Hypothalamus (tissue), 51 donors: ENCODE measurements at regions not wholly inside any gene's neighbourhood (a gene's known extent, or its start where the extent isn't known, plus 50 kb on each side); places are given as distances from the start of the nearest gene placed in this dataset.

Source experiments
- DNase-seq, 51 donors: peaks; one replicate each; lab custom pipeline; 2025; lab: John Stamatoyannopoulos, UW

- no peak for DNase-seq
Measured at GRCh38 chr18:40993363-40993762, 961.7 kb upstream of the PIK3C3 start.

DNA sequence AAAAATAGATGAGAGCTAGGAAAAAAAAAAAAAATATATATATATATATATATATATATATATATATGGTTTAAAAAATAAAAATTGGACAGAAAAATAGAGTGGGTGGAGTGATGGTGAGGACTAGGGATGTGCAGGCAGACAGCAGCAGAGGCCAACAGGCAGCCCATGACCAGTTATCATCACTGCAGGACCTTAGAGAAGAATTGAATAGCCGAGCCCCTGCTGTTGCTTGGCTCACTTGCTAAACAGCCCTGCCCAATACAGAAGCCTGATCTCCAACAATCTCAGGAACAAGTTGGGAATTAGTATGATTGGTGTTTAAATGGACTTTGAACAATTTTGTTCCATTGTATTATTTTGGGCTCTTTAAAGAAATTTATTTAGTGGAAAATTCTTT, 967.5 kb upstream of the PIK3C3 start:
- DNase-seq: no peak

DNA sequence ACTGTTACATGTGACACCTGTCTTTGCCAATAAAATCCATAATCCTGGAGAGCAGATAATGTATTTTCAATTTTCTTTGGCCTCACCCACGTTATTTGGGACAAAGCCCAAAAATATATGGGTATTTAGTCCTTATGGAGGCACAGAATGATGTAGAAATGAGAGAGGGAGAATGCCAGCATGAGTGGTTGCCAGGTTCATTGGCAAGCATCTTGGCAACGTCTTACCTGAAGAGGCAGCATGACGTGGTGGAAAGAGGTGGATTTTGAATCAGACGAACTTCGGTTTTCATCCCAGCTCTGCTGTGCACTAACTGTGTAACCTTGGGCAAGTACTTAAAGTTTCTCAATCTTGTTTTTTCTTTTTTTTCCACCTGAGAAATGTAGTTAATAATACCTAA, 969.6 kb upstream of the PIK3C3 start:
- DNase-seq: no peak

- DNase-seq: no peak
Measured at GRCh38 chr18:40984856-40985255, 970.2 kb upstream of the PIK3C3 start.

DNA sequence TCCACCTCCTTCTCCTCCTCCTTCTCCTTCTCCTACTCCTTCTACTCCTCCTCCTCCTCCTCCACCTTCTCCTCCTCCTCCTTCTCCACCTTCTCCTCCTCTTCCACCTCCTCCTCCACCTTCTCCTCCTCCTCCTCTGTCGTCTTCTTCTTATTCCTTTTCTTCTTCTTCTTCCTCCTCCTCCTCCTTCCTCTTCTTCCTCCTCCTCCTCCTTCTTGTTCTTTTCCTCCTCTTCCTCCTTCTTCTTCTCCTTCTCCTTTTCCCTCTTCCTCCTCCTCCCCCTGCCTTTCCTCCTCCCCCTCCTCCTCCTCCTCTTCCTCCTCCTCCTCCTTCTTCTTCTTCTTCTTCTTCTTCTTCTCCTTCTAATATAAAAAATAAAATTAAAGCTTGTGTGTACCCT, 971.2 kb upstream of the PIK3C3 start:
- DNase-seq: no peak

- no peak for DNase-seq
Measured at GRCh38 chr18:40980171-40980570, 974.9 kb upstream of the PIK3C3 start.

DNA sequence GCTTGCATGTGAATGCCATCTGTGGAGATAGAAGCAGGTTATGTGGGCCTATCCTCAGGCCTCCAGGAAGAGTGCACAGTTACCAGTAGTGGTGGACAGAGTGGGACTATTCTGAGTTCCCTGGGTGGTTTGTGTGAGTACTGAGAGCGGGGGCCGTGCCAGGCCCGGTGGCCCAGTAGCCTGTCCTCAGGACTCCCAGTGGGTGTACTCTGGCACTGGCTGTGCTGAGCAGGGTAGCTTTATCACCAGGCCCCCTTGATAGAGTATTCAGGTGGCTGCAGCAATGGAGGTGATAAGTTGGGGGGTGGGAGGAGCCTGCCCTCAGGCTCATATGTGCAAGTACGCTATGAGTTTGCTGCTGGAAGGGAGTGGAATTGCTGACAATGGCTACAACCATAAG, 979.0 kb upstream of the PIK3C3 start:
- no peak for DNase-seq

DNA sequence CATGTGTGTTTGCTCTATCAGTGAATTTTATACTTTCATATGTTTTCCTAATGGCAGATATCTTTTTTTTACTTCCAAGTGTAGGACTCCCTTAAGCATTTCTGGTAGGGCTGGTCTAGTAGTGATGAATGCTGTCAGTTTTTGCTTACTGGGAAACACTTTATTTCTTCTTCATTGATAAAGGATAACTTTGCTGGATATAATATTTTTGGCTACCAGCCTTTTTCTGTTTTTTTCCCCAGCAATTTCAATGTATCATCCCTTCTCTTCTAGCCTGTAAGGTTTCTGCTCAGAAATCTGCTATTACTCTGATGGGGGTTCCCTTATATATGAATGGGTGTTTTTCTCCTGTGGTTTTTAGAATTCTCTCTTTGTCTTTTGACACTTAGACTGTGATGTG, 980.6 kb upstream of the PIK3C3 start:
- no peak for DNase-seq

GRCh38 chr18:40962784-40963183, 992.2 kb upstream of the PIK3C3 start:
- DNase-seq: no peak

DNA sequence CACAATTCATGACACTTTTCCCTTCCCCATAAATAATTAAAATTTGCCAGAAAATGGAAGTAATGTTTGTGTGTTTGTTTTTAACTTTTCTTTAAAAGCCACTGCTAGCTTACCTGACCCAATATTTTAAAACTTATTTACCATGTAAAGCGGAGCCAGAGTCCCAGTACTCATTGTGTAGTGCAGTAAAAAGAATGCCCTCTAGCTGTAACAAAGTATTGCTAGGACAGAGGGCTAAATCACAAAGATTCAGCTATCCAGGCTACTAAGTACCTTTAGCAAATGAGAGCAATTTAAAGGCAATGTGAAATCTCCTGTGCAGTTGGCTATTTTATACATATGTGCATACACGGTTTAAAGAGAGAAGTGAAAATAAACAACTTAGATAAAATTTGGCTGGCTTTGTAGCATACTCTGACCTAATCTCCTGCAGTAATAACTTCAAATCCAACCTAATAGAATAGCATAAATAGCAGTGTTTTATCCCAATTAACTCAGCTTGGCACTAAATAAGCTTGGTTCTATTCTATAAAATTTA, 997.4 kb upstream of the PIK3C3 start:
- DNase-seq: no peak

DNA sequence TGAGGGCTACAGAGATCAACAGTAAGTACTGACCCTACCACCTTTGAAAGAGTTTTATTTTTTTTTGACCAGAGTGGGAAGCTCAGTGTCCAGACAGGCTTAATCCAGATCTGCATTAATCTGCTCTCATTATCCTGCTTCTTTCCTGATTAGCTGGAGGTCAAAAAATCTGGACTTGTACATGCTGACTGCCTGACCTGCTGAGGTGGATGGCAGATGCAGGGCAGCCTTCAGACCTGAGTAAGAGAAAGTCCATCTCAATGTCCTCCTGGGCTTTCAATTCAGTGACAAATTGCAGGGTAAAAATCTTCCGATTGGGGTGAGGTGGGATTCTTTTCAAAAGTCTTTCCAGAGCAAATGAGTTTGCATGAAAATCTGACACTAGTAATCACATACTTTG, 998.8 kb upstream of the PIK3C3 start:
- no peak for DNase-seq

GRCh38 chr18:40955351-40955750, 999.7 kb upstream of the PIK3C3 start:
- DNase-seq: no peak

DNA sequence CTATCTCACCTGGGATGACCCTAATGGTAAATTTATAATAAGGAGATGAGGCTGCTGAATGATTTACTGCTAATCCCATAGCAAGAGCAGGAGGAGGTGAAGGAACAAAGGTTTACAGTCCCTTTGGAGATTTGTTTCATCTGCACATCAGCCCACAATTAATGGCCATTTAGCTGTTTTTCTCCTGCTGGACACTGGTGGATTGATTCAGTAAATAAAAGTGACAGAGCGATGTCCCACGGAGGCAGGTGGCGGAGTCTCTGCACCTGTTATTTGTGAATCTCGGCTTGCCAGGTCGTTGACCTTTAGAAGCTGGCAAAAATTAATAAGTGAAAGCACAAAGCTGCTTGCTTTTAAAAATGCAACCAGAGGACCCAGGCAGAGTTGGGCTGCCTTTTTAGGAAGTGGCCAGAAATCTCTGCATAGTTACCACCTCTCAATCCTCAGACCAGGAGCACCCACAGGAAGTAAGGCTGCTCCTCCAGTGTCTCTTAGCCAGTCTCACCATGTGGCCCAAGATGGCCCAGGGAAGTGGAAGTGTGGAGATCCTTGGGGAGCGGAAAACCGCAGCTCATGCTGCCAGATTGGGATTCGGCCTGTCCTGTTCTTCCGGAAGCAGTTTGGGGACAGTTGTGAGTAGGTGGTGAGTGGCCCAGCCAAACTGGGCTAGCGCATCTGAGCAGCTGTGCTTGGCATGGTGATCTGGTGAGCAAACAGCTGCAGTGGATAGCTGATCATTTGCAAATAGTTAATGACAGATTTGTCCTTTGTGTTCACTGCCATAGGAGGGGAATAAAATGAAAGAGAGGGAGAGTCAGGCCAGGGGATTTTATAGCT, 1005.7 kb upstream of the PIK3C3 start:
- no peak for DNase-seq

DNA sequence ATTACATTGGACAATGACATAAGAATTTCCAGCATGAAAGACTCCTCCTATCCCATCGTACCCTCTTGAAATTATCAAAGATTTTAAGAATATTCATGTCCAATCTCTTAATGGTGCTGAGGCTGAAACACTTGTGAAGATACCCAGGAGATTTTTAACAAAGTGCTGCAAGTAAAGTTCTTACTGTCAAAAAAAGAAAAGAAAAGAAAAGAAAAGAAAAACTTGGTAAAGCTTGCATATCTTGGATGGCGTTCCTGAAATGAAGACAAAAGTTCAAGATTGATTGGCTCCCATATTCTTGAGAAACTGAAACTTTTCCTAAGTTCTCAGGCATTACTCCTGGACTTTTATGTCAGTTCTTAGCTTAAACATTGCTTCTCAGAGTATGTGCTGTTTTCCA, 1010.5 kb upstream of the PIK3C3 start:
- DNase-seq: no peak

- peak in 4 of 51 donors; percentile 1 to 22 (median 5) for DNase-seq
Measured at GRCh38 chr18:40939656-40940515, 1015.1 kb upstream of the PIK3C3 start.

- no peak for DNase-seq
Measured at GRCh38 chr18:40938615-40939014, 1016.4 kb upstream of the PIK3C3 start.

GRCh38 chr18:40937386-40937785, 1017.6 kb upstream of the PIK3C3 start:
- DNase-seq: no peak

DNA sequence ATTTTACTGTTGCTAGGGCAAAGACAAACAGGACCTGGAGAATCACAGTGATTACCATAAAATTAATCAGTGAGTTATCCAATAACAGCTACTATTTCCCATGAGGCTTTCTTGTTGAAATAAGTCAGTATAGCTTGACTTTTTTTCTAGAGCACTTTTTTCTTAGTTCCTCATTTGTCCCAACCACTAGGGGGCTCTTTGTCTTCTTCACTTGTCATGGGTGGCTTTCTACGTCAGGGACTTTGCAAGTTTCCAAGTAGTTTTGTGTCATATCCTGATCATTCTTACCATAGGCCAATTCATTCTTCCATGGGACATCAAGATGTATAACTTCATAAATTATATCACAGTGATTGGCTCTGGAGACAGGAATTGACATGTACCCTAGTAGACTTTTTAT, 1019.6 kb upstream of the PIK3C3 start:
- DNase-seq: peak in 1 of 51 donors; percentile 3

DNA sequence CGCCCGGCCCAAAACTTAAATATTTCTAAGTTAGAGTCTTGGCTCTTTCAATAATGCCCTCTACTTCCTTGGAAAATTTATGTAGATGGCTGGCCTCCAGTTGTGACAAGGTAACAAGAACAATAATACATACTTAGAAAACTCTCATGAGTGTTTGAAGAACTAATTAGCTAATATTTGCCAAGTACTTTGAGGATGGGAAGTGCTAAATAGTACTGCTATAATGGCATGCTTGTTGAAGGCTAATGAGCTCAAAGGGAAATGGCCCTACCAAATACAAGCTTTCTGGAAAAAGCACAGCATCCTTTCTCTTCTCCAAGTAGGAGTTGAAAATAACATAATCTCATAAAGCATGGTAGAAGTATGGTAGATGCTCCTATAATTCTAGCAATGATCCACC, 1022.2 kb upstream of the PIK3C3 start:
- DNase-seq: no peak

GRCh38 chr18:40930211-40930882, 1024.7 kb upstream of the PIK3C3 start:
- no peak for DNase-seq

- no peak for DNase-seq
Measured at GRCh38 chr18:40929399-40929798, 1025.6 kb upstream of the PIK3C3 start.
